ENCODE measurements at regions not wholly inside any gene's neighbourhood (a gene's known extent, or its start where the extent isn't known, plus 50 kb on each side); places are given as distances from the start of the nearest gene placed in this dataset.

DNA sequence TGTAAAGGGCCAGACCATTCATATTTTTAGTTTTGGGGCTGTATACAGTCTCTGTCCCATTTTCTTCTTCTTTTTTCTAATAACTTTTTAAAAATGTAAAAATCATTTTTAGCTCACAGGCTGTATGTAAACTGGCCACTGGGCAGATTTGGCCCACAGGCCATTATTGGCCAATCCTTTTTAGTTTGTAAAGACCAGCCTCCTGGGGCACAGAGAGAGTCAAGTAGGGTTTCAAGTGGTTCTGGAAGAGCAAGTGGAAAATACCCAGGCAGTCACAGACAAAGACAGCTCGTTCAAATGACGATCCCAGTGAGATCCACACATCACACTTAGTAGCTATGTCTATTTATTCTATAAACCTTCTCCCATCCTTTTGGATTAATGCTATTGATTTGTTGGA lies 150.2 kb upstream of the ARHGAP20 start:
- no peaks in the 10 kb centered on the region for H3K27me3 ChIP-seq (ENCODE audit: control insufficient read depth, insufficient read depth, low read length)
- H3K36me3 ChIP-seq (ENCODE audit: control insufficient read depth, insufficient read depth, low read length), result no peaks in the 10 kb centered on the region
- no peak overlapping the region for H3K9ac ChIP-seq
- no peaks in the 10 kb centered on the region for H3K9me3 ChIP-seq (ENCODE audit: control insufficient read depth, low read length)
- H2AFZ ChIP-seq, result no peak overlapping the region
- TF ChIP-seq, protein P1, sequence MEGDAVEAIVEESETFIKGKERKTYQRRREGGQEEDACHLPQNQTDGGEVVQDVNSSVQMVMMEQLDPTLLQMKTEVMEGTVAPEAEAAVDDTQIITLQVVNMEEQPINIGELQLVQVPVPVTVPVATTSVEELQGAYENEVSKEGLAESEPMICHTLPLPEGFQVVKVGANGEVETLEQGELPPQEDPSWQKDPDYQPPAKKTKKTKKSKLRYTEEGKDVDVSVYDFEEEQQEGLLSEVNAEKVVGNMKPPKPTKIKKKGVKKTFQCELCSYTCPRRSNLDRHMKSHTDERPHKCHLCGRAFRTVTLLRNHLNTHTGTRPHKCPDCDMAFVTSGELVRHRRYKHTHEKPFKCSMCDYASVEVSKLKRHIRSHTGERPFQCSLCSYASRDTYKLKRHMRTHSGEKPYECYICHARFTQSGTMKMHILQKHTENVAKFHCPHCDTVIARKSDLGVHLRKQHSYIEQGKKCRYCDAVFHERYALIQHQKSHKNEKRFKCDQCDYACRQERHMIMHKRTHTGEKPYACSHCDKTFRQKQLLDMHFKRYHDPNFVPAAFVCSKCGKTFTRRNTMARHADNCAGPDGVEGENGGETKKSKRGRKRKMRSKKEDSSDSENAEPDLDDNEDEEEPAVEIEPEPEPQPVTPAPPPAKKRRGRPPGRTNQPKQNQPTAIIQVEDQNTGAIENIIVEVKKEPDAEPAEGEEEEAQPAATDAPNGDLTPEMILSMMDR (IDR thresholded peaks at IDR 0.05), result no peak
- H3K4me2 ChIP-seq (ENCODE audit: low read length), result no peak overlapping the region
- no peaks in the 10 kb centered on the region for H3K4me1 ChIP-seq
- no peak overlapping the region for H3K4me3 ChIP-seq (ENCODE audit: low read depth, low read length)
- H3K79me2 ChIP-seq, result no peaks in the 10 kb centered on the region
- no peak overlapping the region for H3K27ac ChIP-seq

DNA sequence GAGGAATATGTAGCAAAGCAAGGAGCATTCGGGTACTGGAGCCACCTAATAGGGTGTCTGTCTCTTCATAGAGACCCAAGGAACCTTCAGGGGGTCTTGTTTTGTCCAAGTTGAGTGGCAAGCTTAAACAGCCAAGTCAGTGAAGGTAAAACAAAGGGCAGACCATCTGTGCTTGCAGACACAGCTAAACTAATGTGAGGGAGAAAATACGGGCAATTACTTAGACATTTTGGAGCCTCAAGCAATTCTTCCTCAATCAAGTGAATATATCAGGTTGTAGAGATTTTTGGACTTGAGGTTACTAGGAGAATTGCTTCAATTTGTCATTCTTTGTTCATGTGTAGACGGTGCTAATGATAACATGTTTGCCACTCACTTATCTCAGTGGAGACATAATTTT lies 148.2 kb upstream of the ARHGAP20 start:
- H3K9me3 ChIP-seq (ENCODE audit: control insufficient read depth, low read length), result no peaks in the 10 kb centered on the region
- H3K27ac ChIP-seq, result no peak overlapping the region
- H3K36me3 ChIP-seq (ENCODE audit: control insufficient read depth, insufficient read depth, low read length), result no peaks in the 10 kb centered on the region
- no peak overlapping the region for H3K4me3 ChIP-seq (ENCODE audit: low read depth, low read length)
- no peak overlapping the region for H3K4me2 ChIP-seq (ENCODE audit: low read length)
- no peaks in the 10 kb centered on the region for H3K79me2 ChIP-seq
- H2AFZ ChIP-seq, result no peak overlapping the region
- TF ChIP-seq, protein P1 (IDR thresholded peaks at IDR 0.05), result no peak
- H3K4me1 ChIP-seq, result no peaks in the 10 kb centered on the region
- H3K9ac ChIP-seq, result no peak overlapping the region
- H3K27me3 ChIP-seq (ENCODE audit: control insufficient read depth, insufficient read depth, low read length), result no peaks in the 10 kb centered on the region

DNA sequence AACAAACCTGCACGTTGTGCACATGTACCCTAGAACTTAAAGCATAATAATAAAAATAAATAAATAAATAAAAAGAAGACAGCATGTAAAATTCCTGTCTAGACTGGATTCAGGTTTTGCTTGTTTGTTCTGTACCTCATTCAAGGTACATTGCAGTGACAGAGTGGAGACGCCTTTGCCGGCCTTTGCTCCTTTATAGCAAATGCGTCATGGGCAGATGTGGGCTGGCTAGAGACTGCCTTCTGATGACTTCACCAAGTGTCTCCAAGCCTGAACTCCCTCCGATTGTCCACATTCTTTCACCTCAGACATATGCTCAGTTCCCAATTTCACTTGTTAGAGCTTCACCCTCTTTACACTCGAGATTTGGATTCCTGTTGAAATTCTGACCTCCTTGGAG lies 147.8 kb upstream of the ARHGAP20 start:
- Histone ChIP-seq H3K9me3 (ENCODE audit: control insufficient read depth, low read length) (no peaks in the 10 kb centered on the region), H3K4me3 (ENCODE audit: low read depth, low read length) (no peak overlapping the region), H2AFZ (no peak overlapping the region), H3K4me2 (ENCODE audit: low read length) (no peak overlapping the region), H3K36me3 (ENCODE audit: control insufficient read depth, insufficient read depth, low read length) (no peaks in the 10 kb centered on the region), H3K27me3 (ENCODE audit: control insufficient read depth, insufficient read depth, low read length) (no peaks in the 10 kb centered on the region), H3K9ac (no peak overlapping the region), H3K27ac (no peak overlapping the region), H3K4me1 (no peaks in the 10 kb centered on the region), H3K79me2 (no peaks in the 10 kb centered on the region)
- TF ChIP-seq, protein P1 (IDR thresholded peaks at IDR 0.05), result no peak

DNA sequence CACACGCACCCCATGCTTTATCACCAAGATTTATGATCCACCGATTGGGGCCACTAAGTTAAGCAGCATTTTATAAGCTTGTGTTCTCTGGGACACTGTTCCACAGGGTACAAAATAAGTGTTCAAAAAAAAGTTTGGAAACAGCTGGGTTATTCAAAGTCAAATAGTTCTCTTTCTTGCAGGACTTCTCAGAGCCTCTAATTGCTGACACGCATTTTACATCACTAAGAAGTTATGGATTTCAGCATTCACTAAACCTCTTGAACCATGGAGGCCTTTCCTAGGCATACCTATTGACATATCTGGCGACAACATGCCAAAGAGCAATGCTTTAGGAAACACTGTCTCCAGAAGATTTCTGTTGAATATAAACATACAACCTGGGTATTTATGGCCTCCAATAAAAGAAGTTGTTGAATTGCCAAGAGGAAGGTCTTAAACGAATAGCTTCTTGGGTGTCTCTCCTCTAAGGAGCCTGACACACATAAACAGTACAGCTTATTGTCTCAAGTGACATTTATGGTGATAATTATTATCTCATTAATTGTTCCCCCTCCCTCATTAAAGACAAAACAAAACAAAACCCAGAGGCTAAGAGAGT lies 147.1 kb upstream of the ARHGAP20 start:
- H3K27ac ChIP-seq, result no peak overlapping the region
- TF ChIP-seq, protein P1 (IDR thresholded peaks at IDR 0.05), result no peak

DNA sequence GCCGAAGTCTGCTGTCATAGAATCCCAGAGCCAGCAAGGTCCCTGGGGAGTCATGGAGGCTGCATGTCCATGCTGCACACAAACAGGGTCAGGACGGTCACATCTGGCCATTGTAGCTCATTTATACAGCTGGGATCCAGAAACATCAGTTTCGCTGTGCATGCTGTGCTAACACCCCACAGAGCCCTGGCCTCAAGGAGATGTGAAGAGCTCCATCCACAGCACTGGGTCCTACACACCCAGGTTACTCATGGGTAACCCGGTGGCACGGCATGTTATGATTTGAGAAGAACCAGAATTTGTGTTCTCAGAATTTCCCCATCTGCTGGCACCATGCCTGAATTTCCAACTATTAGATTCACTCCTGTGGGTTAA lies 146.3 kb upstream of the ARHGAP20 start:
- no peaks in the 10 kb centered on the region for H3K79me2 ChIP-seq
- H3K27ac ChIP-seq, result no peak overlapping the region
- no peaks in the 10 kb centered on the region for H3K27me3 ChIP-seq (ENCODE audit: control insufficient read depth, insufficient read depth, low read length)
- H3K9me3 ChIP-seq (ENCODE audit: control insufficient read depth, low read length), result no peaks in the 10 kb centered on the region
- no peaks in the 10 kb centered on the region for H3K36me3 ChIP-seq (ENCODE audit: control insufficient read depth, insufficient read depth, low read length)
- no peak overlapping the region for H2AFZ ChIP-seq
- no peak overlapping the region for H3K4me3 ChIP-seq (ENCODE audit: low read depth, low read length)
- TF ChIP-seq, protein P1 (IDR thresholded peaks at IDR 0.05), result no peak
- H3K4me1 ChIP-seq, result no peaks in the 10 kb centered on the region
- no peak overlapping the region for H3K9ac ChIP-seq
- H3K4me2 ChIP-seq (ENCODE audit: low read length), result no peak overlapping the region

More for the DNA sequence above, 147.1 kb upstream of the ARHGAP20 start:
- no peak overlapping the region for H3K4me3 ChIP-seq (ENCODE audit: low read depth, low read length)
- no peak overlapping the region for H3K9ac ChIP-seq
- no peaks in the 10 kb centered on the region for H3K36me3 ChIP-seq (ENCODE audit: control insufficient read depth, insufficient read depth, low read length)
- no peaks in the 10 kb centered on the region for H3K79me2 ChIP-seq
- no peaks in the 10 kb centered on the region for H3K27me3 ChIP-seq (ENCODE audit: control insufficient read depth, insufficient read depth, low read length)
- no peak overlapping the region for H3K4me2 ChIP-seq (ENCODE audit: low read length)
- H2AFZ ChIP-seq, result no peak overlapping the region
- H3K9me3 ChIP-seq (ENCODE audit: control insufficient read depth, low read length), result no peaks in the 10 kb centered on the region
- no peaks in the 10 kb centered on the region for H3K4me1 ChIP-seq
